ENCODE measurements at regions not wholly inside any gene's neighbourhood (a gene's known extent, or its start where the extent isn't known, plus 50 kb on each side); places are given as distances from the start of the nearest gene placed in this dataset.

DNA sequence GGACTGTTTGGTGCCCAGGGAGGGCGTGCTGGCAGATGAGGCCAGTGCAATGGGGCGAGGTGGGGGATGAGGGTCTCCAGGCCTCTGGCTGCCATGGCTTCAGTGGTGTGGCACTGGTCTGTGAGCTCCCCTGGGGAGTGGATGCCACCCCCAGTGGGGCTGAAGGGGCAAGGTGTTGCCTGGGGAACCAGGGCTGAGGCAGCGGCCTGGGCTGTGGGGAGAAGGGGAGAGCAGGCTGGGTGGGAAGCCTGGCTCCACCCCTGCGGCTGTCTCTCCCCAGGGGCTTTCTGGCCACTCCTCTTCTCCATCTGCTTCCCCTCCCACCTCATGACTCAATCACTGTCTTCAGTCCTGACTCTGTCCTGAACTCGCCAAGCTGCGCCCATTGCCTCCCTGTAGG is 88.4 kb upstream of the TLE3 start:
- no peak for DNase-seq
- Histone ChIP-seq H4K20me1 (ENCODE audit: insufficient read depth, low read length) (no peaks in the 10 kb centered on the region), H3K4me1 (ENCODE audit: control insufficient read depth, insufficient read depth, low read length) (no peaks in the 10 kb centered on the region), H3K4me3 (ENCODE audit: insufficient read depth, low read depth, low read length) (no peak overlapping the region), H2BK120ac (ENCODE audit: low read depth, low read length) (no peak overlapping the region), H3K27me3 (ENCODE audit: control insufficient read depth, insufficient read depth, low read length) (peaks cover 54% of the 10 kb centered on the region), H2BK5ac (ENCODE audit: low read depth, low read length, poor library complexity, severe bottlenecking) (no peak overlapping the region), H2AK9ac (replicated peaks; ENCODE audit: low read depth, low read length, poor library complexity) (no peak overlapping the region), H4K8ac (ENCODE audit: low read depth in 2 of 2, low read length in 2 of 2) (no peak overlapping the region), H3K27ac (ENCODE audit: insufficient read depth, low read length) (no peak overlapping the region), H4K5ac (ENCODE audit: low read depth, low read length) (no peak overlapping the region), H3K79me1 (ENCODE audit: low read depth in 1 of 2, low read length in 2 of 2) (no peaks in the 10 kb centered on the region), H3K14ac (replicated peaks; ENCODE audit: low read depth, low read length) (no peak overlapping the region), H2AK5ac (ENCODE audit: low read depth, low read length) (no peak overlapping the region), H3K9me1 (ENCODE audit: insufficient read depth, low read length) (no peaks in the 10 kb centered on the region), H3K4ac (ENCODE audit: low read depth, low read length) (no peak overlapping the region), H3K18ac (ENCODE audit: low read depth, low read length) (no peak overlapping the region), H2BK20ac (ENCODE audit: low read depth, low read length) (no peak overlapping the region), H2AFZ (replicated peaks; ENCODE audit: low read length, poor library complexity) (no peak overlapping the region), H3K9ac (ENCODE audit: low read depth, low read length) (no peak overlapping the region), H3K9me3 (ENCODE audit: control insufficient read depth, insufficient read depth, low read length) (no peaks in the 10 kb centered on the region), H3K36me3 (ENCODE audit: control insufficient read depth, insufficient read depth, low read length) (no peaks in the 10 kb centered on the region), H2BK15ac (ENCODE audit: low read depth, low read length) (no peak overlapping the region), H3K56ac (ENCODE audit: extremely low read depth, insufficient read depth, low read length) (no peak overlapping the region), H3K4me2 (ENCODE audit: low read depth, low read length) (no peak overlapping the region), H4K91ac (ENCODE audit: insufficient read depth, low read depth, low read length) (no peak overlapping the region), H3K23ac (ENCODE audit: low read depth, low read length) (no peak overlapping the region)
- ChIA-PET CTCF (no interaction called here), POLR2A (ENCODE audit: unreplicated experiment) (no interaction called here)
- no TSS peak for BruUV-seq (replicated peaks)
- intact Hi-C loops (cut with micrococcal nuclease), result no loop called here
- in situ Hi-C loops (cut with MboI; ENCODE audit: low sequenced_read_pairs), result no loop called here
- no peak for ATAC-seq (ENCODE audit: low read depth)
- 96% methylated on average over 3 of the region's 6 CpGs; no CpG with 5 or more reads in 1 of the 2 experiments for WGBS, 2 experiments (ENCODE audit: extremely low coverage in 2 of 2, insufficient read length in 1 of 2)
- dilution Hi-C loops (cut with HindIII; ENCODE audit: low sequenced_read_pairs, unreplicated experiment), result no loop called here
- no peak for TF ChIP-seq SMC3 (IDR thresholded peaks at IDR 0.05; ENCODE audit: low read depth, low read length)
- no peak for TF ChIP-seq RFX5 (IDR thresholded peaks at IDR 0.05; ENCODE audit: low read depth, low read length)
- TF ChIP-seq FOS (IDR thresholded peaks at IDR 0.05; ENCODE audit: low read depth, low read length), result no peak
- no peak for TF ChIP-seq CEBPB (IDR thresholded peaks at IDR 0.05; ENCODE audit: low read depth, low read length)
- no peak for TF ChIP-seq POLR2A (IDR thresholded peaks at IDR 0.05; ENCODE audit: low read depth, low read length)
- TF ChIP-seq, protein P1, sequence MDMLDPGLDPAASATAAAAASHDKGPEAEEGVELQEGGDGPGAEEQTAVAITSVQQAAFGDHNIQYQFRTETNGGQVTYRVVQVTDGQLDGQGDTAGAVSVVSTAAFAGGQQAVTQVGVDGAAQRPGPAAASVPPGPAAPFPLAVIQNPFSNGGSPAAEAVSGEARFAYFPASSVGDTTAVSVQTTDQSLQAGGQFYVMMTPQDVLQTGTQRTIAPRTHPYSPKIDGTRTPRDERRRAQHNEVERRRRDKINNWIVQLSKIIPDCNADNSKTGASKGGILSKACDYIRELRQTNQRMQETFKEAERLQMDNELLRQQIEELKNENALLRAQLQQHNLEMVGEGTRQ (IDR thresholded peaks at IDR 0.05; ENCODE audit: low read depth, low read length), result no peak
